ENCODE measurements at regions not wholly inside any gene's neighbourhood (a gene's known extent, or its start where the extent isn't known, plus 50 kb on each side); places are given as distances from the start of the nearest gene placed in this dataset.

DNA sequence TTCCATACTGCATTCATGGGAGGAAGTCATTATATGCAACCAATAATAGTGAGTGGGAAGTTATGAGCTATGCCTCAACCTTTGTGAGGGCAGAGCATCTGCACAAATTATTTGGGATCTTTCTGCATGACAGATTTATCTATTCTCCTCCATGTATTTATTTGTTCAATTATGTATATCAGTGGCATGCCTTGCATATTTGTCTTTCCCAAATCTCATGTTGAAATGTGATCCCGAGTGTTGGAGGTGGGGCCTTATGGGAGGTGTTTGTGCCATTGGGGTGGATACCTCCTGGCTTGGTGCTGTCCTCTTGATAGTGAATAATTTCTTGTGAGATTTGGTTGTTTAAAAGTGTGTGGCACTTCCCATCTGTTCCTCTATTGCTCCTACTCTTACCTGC lies 1246.0 kb upstream of the CITED2 start:
- H3K36me3 Mint-ChIP-seq (ENCODE audit: insufficient read depth, unreplicated experiment), result no peaks in the 10 kb centered on the region
- H3K27me3 Mint-ChIP-seq (ENCODE audit: insufficient read depth, unreplicated experiment), result no peaks in the 10 kb centered on the region
- intact Hi-C loops (cut with micrococcal nuclease; ENCODE audit: unreplicated experiment), result no loop called here
- peaks cover 6% of the 10 kb centered on the region for H3K9me3 Mint-ChIP-seq (ENCODE audit: unreplicated experiment)
- TF ChIP-seq, protein P1, sequence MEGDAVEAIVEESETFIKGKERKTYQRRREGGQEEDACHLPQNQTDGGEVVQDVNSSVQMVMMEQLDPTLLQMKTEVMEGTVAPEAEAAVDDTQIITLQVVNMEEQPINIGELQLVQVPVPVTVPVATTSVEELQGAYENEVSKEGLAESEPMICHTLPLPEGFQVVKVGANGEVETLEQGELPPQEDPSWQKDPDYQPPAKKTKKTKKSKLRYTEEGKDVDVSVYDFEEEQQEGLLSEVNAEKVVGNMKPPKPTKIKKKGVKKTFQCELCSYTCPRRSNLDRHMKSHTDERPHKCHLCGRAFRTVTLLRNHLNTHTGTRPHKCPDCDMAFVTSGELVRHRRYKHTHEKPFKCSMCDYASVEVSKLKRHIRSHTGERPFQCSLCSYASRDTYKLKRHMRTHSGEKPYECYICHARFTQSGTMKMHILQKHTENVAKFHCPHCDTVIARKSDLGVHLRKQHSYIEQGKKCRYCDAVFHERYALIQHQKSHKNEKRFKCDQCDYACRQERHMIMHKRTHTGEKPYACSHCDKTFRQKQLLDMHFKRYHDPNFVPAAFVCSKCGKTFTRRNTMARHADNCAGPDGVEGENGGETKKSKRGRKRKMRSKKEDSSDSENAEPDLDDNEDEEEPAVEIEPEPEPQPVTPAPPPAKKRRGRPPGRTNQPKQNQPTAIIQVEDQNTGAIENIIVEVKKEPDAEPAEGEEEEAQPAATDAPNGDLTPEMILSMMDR (IDR thresholded peaks at IDR 0.05; ENCODE audit: insufficient read depth in 1 of 2, low read depth in 1 of 2, low read length in 1 of 2, severe bottlenecking in 1 of 2, unreplicated experiment in 1 of 2), result no peak
- Histone ChIP-seq H3K9me3 (no peaks in the 10 kb centered on the region), H3K27me3 (replicated peaks; ENCODE audit: control insufficient read depth, insufficient read depth, low read length) (no peaks in the 10 kb centered on the region), H3K4me3 (ENCODE audit: low read depth, low read length) (no peak overlapping the region), H3K4me1 (no peaks in the 10 kb centered on the region), H3K36me3 (ENCODE audit: control insufficient read depth, insufficient read depth, low read length) (no peaks in the 10 kb centered on the region)
- ChIA-PET POLR2A (no interaction called here), CTCF (no interaction called here)
- BruUV-seq (replicated peaks), result no TSS peak
- H3K4me1 Mint-ChIP-seq (ENCODE audit: low read depth, unreplicated experiment), result no peaks in the 10 kb centered on the region
- H3K27ac Mint-ChIP-seq (ENCODE audit: unreplicated experiment), result no peak overlapping the region
- no peak for DNase-seq
- no peak overlapping the region for H3K4me3 Mint-ChIP-seq (ENCODE audit: unreplicated experiment)

DNA sequence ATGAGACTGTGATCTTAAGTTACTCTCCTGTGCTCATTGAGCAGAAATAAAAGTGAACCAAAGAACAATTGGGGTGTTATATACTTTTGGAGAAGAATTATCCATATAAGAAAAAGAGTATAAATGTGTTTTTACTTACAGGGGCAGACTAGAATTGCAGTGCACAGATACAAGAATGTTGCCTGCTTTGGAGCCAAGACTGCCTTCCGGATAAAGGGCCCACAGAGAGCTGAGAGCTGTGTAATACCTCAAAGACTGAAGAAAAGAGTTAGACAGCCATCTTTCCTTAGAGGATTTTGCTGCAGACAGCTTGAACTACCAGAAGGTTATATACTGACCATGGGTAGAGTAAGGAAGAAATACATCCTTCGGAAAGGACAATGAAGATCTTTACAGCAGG lies 1235.5 kb upstream of the CITED2 start:
- intact Hi-C loops (cut with micrococcal nuclease; ENCODE audit: unreplicated experiment), result no loop called here
- ChIA-PET POLR2A (no interaction called here), CTCF (no interaction called here)
- DNase-seq, result no peak
- H3K9me3 ChIP-seq, result no peaks in the 10 kb centered on the region
- TF ChIP-seq, protein P1 (IDR thresholded peaks at IDR 0.05; ENCODE audit: insufficient read depth in 1 of 2, low read depth in 1 of 2, low read length in 1 of 2, severe bottlenecking in 1 of 2, unreplicated experiment in 1 of 2), result no peak
- Mint-ChIP-seq H3K27ac (ENCODE audit: unreplicated experiment) (no peak overlapping the region), H3K4me1 (ENCODE audit: low read depth, unreplicated experiment) (no peaks in the 10 kb centered on the region), H3K36me3 (ENCODE audit: insufficient read depth, unreplicated experiment) (no peaks in the 10 kb centered on the region), H3K9me3 (ENCODE audit: unreplicated experiment) (no peaks in the 10 kb centered on the region), H3K27me3 (ENCODE audit: insufficient read depth, unreplicated experiment) (no peaks in the 10 kb centered on the region), H3K4me3 (ENCODE audit: unreplicated experiment) (no peak overlapping the region)
- no peak overlapping the region for H3K4me3 ChIP-seq (ENCODE audit: low read depth, low read length)
- no peaks in the 10 kb centered on the region for H3K4me1 ChIP-seq
- H3K36me3 ChIP-seq (ENCODE audit: control insufficient read depth, insufficient read depth, low read length), result no peaks in the 10 kb centered on the region
- H3K27me3 ChIP-seq (replicated peaks; ENCODE audit: control insufficient read depth, insufficient read depth, low read length), result no peaks in the 10 kb centered on the region
- BruUV-seq (replicated peaks), result no TSS peak

DNA sequence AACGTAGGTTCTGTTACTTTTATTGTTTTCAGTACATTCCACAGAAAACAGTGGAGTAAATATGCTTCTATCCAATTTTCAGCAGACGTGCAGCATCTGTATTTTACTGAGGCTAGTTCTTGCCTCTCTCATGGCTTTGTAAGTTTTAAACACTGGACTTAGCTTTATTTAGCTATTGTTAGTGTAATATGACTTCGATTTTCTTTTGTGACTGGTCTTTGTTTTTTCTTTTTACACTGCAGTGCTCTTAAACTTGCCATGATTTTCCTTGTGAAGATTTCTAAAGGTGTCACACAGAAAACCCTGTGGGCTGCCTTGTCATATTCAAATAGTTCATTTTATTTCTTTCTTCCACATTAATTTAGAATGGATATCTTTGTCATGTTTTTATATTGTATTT lies 1234.9 kb upstream of the CITED2 start:
- no TSS peak for BruUV-seq (replicated peaks)
- no peaks in the 10 kb centered on the region for H3K36me3 ChIP-seq (ENCODE audit: control insufficient read depth, insufficient read depth, low read length)
- intact Hi-C loops (cut with micrococcal nuclease; ENCODE audit: unreplicated experiment), result no loop called here
- ChIA-PET CTCF (no interaction called here), POLR2A (no interaction called here)
- Mint-ChIP-seq H3K36me3 (ENCODE audit: insufficient read depth, unreplicated experiment) (no peaks in the 10 kb centered on the region), H3K4me1 (ENCODE audit: low read depth, unreplicated experiment) (no peaks in the 10 kb centered on the region), H3K4me3 (ENCODE audit: unreplicated experiment) (no peak overlapping the region), H3K27ac (ENCODE audit: unreplicated experiment) (no peak overlapping the region), H3K27me3 (ENCODE audit: insufficient read depth, unreplicated experiment) (no peaks in the 10 kb centered on the region), H3K9me3 (ENCODE audit: unreplicated experiment) (no peaks in the 10 kb centered on the region)
- no peak for DNase-seq
- H3K9me3 ChIP-seq, result no peaks in the 10 kb centered on the region
- no peaks in the 10 kb centered on the region for H3K27me3 ChIP-seq (replicated peaks; ENCODE audit: control insufficient read depth, insufficient read depth, low read length)
- H3K4me1 ChIP-seq, result no peaks in the 10 kb centered on the region
- no peak overlapping the region for H3K4me3 ChIP-seq (ENCODE audit: low read depth, low read length)
- TF ChIP-seq, protein P1 (IDR thresholded peaks at IDR 0.05; ENCODE audit: insufficient read depth in 1 of 2, low read depth in 1 of 2, low read length in 1 of 2, severe bottlenecking in 1 of 2, unreplicated experiment in 1 of 2), result no peak
